IMR-90 (cell line): ENCODE measurements at regions not wholly inside any gene's neighbourhood (a gene's known extent, or its start where the extent isn't known, plus 50 kb on each side); places are given as distances from the start of the nearest gene placed in this dataset.

ENCODE experiments used
- ATAC-seq: fragments of 200-7000 bp; cut with Tn5 transposase; 2 replicates; pipeline ENCODE4 v1.9.1; 2020; ENCODE audit warnings: low read depth, mild to moderate bottlenecking, moderate library complexity
- BruUV-seq: library from RNA; stranded (reverse); fragments of 400-500 nt; replicated peaks from 2 replicates; lab custom pipeline; 2021; lab: Mats Ljungman, UMichigan
- CTCF ChIA-PET: fragments of 300-600 bp; formaldehyde crosslinking; extraction: SDS; loops from one replicate; lab custom pipeline; 2021; ENCODE audit warnings: antibody characterized with exemption; lab: Yijun Ruan, JAX
- POLR2A ChIA-PET: fragments of 300-600 bp; sonication (Branson Sonifier 250); formaldehyde crosslinking; loops from one replicate; lab custom pipeline; 2022; ENCODE audit warnings: antibody characterized with exemption; ENCODE audit not compliant: unreplicated experiment; lab: Charles Lee
- DNase-seq: peaks from one replicate; pipeline ENCODE4 v3.0.0; 2013
- H2AFZ ChIP-seq: replicated peaks from 2 replicates; pipeline ENCODE3; 2013; ENCODE audit warnings: low read length, mild to moderate bottlenecking; ENCODE audit not compliant: poor library complexity
- H2AK5ac ChIP-seq: 2 replicates; pipeline ENCODE4 v1.6.1; 2013; ENCODE audit warnings: low read depth, low read length, inconsistent platforms
- H2AK9ac ChIP-seq: replicated peaks from 2 replicates; pipeline ENCODE3; 2013; ENCODE audit warnings: mild to moderate bottlenecking, low read depth, low read length, moderate library complexity; ENCODE audit not compliant: poor library complexity
- H2BK120ac ChIP-seq: 2 replicates; pipeline ENCODE4 v1.6.1; 2013; ENCODE audit warnings: low read depth, low read length, inconsistent platforms
- H2BK15ac ChIP-seq: 3 replicates; pipeline ENCODE4 v1.6.1; 2013; ENCODE audit warnings: low read depth, low read length, inconsistent platforms
- H2BK20ac ChIP-seq: 2 replicates; pipeline ENCODE4 v1.6.1; 2013; ENCODE audit warnings: low read depth, mild to moderate bottlenecking, inconsistent platforms, low read length, moderate library complexity
- H2BK5ac ChIP-seq: 2 replicates; pipeline ENCODE4 v1.6.1; 2013; ENCODE audit warnings: mild to moderate bottlenecking, low read depth, low read length, inconsistent platforms; ENCODE audit not compliant: poor library complexity, severe bottlenecking
- H3K14ac ChIP-seq: replicated peaks from 2 replicates; pipeline ENCODE4 v1.6.1; 2013; ENCODE audit warnings: low read depth, low read length, inconsistent platforms
- H3K18ac ChIP-seq: 2 replicates; pipeline ENCODE4 v1.6.1; 2013; ENCODE audit warnings: low read depth, low read length, control low read depth
- H3K23ac ChIP-seq: 2 replicates; pipeline ENCODE4 v1.6.1; 2013; ENCODE audit warnings: low read depth, low read length, inconsistent platforms
- H3K27ac ChIP-seq: 2 replicates; pipeline ENCODE4 v1.5.1; 2013; ENCODE audit warnings: mild to moderate bottlenecking, control low read depth, low read length; ENCODE audit not compliant: insufficient read depth
- H3K27me3 ChIP-seq: 2 replicates; pipeline ENCODE4 v1.6.1; 2013; ENCODE audit warnings: low read length; ENCODE audit not compliant: control insufficient read depth, insufficient read depth
- H3K36me3 ChIP-seq: 2 replicates; pipeline ENCODE4 v1.6.1; 2013; ENCODE audit warnings: low read length, mixed read lengths; ENCODE audit not compliant: control insufficient read depth, insufficient read depth
- H3K4ac ChIP-seq: 2 replicates; pipeline ENCODE4 v1.6.1; 2013; ENCODE audit warnings: low read depth, low read length, inconsistent platforms
- H3K4me1 ChIP-seq: 2 replicates; pipeline ENCODE4 v1.6.1; 2013; ENCODE audit warnings: low read length, mixed read lengths; ENCODE audit not compliant: control insufficient read depth, insufficient read depth
- H3K4me2 ChIP-seq: 2 replicates; pipeline ENCODE4 v1.6.1; 2013; ENCODE audit warnings: low read depth, mild to moderate bottlenecking, control low read depth, low read length, moderate library complexity
- H3K4me3 ChIP-seq: 2 replicates; pipeline ENCODE4 v1.5.1; 2013; ENCODE audit warnings: low read depth, mild to moderate bottlenecking, control low read depth, low read length, moderate library complexity; ENCODE audit not compliant: insufficient read depth
- H3K56ac ChIP-seq: 2 replicates; pipeline ENCODE4 v1.6.1; 2013; ENCODE audit warnings: low read length, inconsistent platforms; ENCODE audit not compliant: insufficient read depth; ENCODE audit errors: extremely low read depth
- H3K79me1 ChIP-seq, 2 experiments: 2 replicates each; pipeline ENCODE4 v1.6.1; 2013; ENCODE audit warnings: low read length in 2 of 2, inconsistent platforms in 1 of 2, low read depth in 1 of 2
- H3K9ac ChIP-seq: 2 replicates; pipeline ENCODE4 v1.6.1; 2013; ENCODE audit warnings: low read depth, low read length, control low read depth
- H3K9me1 ChIP-seq: 2 replicates; pipeline ENCODE4 v1.6.1; 2013; ENCODE audit warnings: low read length, inconsistent platforms; ENCODE audit not compliant: insufficient read depth
- H3K9me3 ChIP-seq: 2 replicates; pipeline ENCODE4 v1.6.1; 2013; ENCODE audit warnings: low read length; ENCODE audit not compliant: control insufficient read depth, insufficient read depth
- H4K20me1 ChIP-seq: 2 replicates; pipeline ENCODE4 v1.6.1; 2013; ENCODE audit warnings: low read length, inconsistent platforms; ENCODE audit not compliant: insufficient read depth
- H4K5ac ChIP-seq: 2 replicates; pipeline ENCODE4 v1.6.1; 2013; ENCODE audit warnings: mild to moderate bottlenecking, low read depth, low read length, control low read depth
- H4K8ac ChIP-seq, 2 experiments: 2 replicates each; pipeline ENCODE4 v1.6.1; 2013; ENCODE audit warnings: low read depth in 2 of 2, low read length in 2 of 2, control low read depth in 1 of 2, inconsistent platforms in 1 of 2
- H4K91ac ChIP-seq: 2 replicates; pipeline ENCODE4 v1.6.1; 2013; ENCODE audit warnings: low read depth, low read length, inconsistent platforms; ENCODE audit not compliant: insufficient read depth
- BHLHE40 ChIP-seq: fragments of 150-350 bp; IDR thresholded peaks from 2 replicates; pipeline ENCODE4 v1.6.1; 2016; ENCODE audit warnings: mild to moderate bottlenecking, low read depth, low read length
- CEBPB ChIP-seq: IDR thresholded peaks from 2 replicates; pipeline ENCODE4 v1.6.1; 2012; ENCODE audit warnings: low read depth, low read length, improper control_type of control experiment
- CHD1 ChIP-seq: IDR thresholded peaks from 2 replicates; pipeline ENCODE4 v1.6.1; 2012; ENCODE audit warnings: low read depth, low read length, improper control_type of control experiment
- FOS ChIP-seq: fragments of 150-350 bp; IDR thresholded peaks from 2 replicates; pipeline ENCODE4 v1.6.1; 2016; ENCODE audit warnings: low read depth, low read length
- MAFK ChIP-seq: IDR thresholded peaks from 2 replicates; pipeline ENCODE4 v1.6.1; 2012; ENCODE audit warnings: low read depth, low read length, improper control_type of control experiment
- MAZ ChIP-seq: IDR thresholded peaks from 2 replicates; pipeline ENCODE4 v1.6.1; 2012; ENCODE audit warnings: low read depth, mild to moderate bottlenecking, low read length, improper control_type of control experiment, moderate library complexity, borderline replicate concordance
- MXI1 ChIP-seq: IDR thresholded peaks from 2 replicates; pipeline ENCODE4 v1.6.1; 2012; ENCODE audit warnings: low read depth, mild to moderate bottlenecking, low read length, moderate library complexity, borderline replicate concordance
- NFE2L2 ChIP-seq: fragments of 150-350 bp; IDR thresholded peaks from 2 replicates; pipeline ENCODE4 v1.6.1; 2016; ENCODE audit warnings: low read depth, mild to moderate bottlenecking, low read length
- POLR2A ChIP-seq: IDR thresholded peaks from 2 replicates; pipeline ENCODE4 v1.6.1; 2012; ENCODE audit warnings: mild to moderate bottlenecking, low read depth, low read length
- RAD21 ChIP-seq: IDR thresholded peaks from 2 replicates; pipeline ENCODE4 v1.6.1; 2012; ENCODE audit warnings: low read length, improper control_type of control experiment
- RCOR1 ChIP-seq: IDR thresholded peaks from 2 replicates; pipeline ENCODE4 v1.6.1; 2012; ENCODE audit warnings: mild to moderate bottlenecking, low read length, improper control_type of control experiment; ENCODE audit not compliant: insufficient replicate concordance
- RFX5 ChIP-seq: IDR thresholded peaks from 2 replicates; pipeline ENCODE4 v1.8.0; 2012; ENCODE audit warnings: low read depth, mild to moderate bottlenecking, low read length, moderate library complexity
- SMC3 ChIP-seq: fragments of 150-350 bp; IDR thresholded peaks from 2 replicates; pipeline ENCODE4 v1.6.1; 2016; ENCODE audit warnings: low read depth, mild to moderate bottlenecking, antibody characterized with exemption, low read length, moderate library complexity
- WGBS, 2 experiments: methylation state at CpG; one replicate each; pipeline versions ENCODE4 v1.1.5 to v1.1.7; 2013; ENCODE audit warnings: missing lambda C conversion rate in 2 of 2; ENCODE audit not compliant: insufficient read length in 1 of 2; ENCODE audit errors: extremely low coverage in 2 of 2; 5-methylcytosine and 5-hydroxymethylcytosine counted together
- dilution Hi-C: fragments of 300-500 bp; cut with HindIII; formaldehyde crosslinking; loops from one replicate; pipeline ENCODE4 v1.14.3; 2018; ENCODE audit warnings: low sequenced_read_pairs; ENCODE audit not compliant: unreplicated experiment
- in situ Hi-C: fragments of 300-500 bp; cut with MboI; formaldehyde crosslinking; loops from 3 replicates; pipeline ENCODE4 v1.14.3; 2019; ENCODE audit warnings: low sequenced_read_pairs, inconsistent platforms, mixed read lengths
- intact Hi-C: fragments of 100-400 bp; cut with micrococcal nuclease; formaldehyde crosslinking; loops from 2 replicates; pipeline ENCODE4 v1.10.0; 2022
- TF ChIP-seq, protein P1 (sequence below): fragments of 150-350 bp; IDR thresholded peaks from 2 replicates; pipeline ENCODE4 v1.6.1; 2017; ENCODE audit warnings: mild to moderate bottlenecking, antibody characterized with exemption, low read length, low read depth
- TF ChIP-seq, protein P2 (sequence below): conservative IDR thresholded peaks from 2 replicates; pipeline ENCODE4 v1.5.1; 2012; ENCODE audit warnings: mild to moderate bottlenecking, low read depth, low read length, improper control_type of control experiment
- TF ChIP-seq, protein P3 (sequence below): fragments of 150-350 bp; IDR thresholded peaks from 2 replicates; pipeline ENCODE4 v1.6.1; 2016; ENCODE audit warnings: low read depth, mild to moderate bottlenecking, low read length, moderate library complexity, borderline replicate concordance

DNA sequence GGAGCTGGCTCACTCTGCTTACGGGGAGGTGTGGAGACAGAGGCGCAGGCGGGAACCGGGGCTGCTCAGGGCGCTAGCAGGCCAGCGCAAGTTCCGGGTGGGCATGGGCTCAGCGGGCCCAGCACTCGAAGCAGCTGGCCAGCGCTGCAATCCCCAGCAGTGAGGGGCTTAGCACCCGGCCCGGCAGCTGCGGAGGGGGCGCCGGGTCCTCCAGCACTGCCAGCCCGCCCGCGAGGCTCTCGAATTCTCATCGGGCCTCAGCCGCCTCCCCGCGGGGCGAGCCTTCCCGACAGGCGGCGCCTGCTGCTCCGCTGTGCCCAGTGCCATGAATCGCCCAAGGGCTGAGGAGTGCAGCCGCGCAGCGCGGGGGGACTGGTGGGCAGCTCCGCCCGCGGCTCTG lies 78.6 kb upstream of the MITF start:
- ATAC-seq (no peak), DNase-seq (no peak)
- H2BK5ac ChIP-seq, result no peak overlapping the region
- H3K79me1 ChIP-seq, result no peaks in the 10 kb centered on the region
- no peak overlapping the region for H3K14ac ChIP-seq
- H2BK15ac ChIP-seq, result no peak overlapping the region
- H2BK120ac ChIP-seq, result no peak overlapping the region
- no peak overlapping the region for H3K4me3 ChIP-seq
- no peaks in the 10 kb centered on the region for H4K20me1 ChIP-seq
- no TSS peak for BruUV-seq
- H3K9me3 ChIP-seq, result no peaks in the 10 kb centered on the region
- no peaks in the 10 kb centered on the region for H3K36me3 ChIP-seq
- no peak overlapping the region for H3K4ac ChIP-seq
- intact Hi-C loops, result no loop called here
- CTCF ChIA-PET, result no interaction called here
- H4K5ac ChIP-seq, result no peak overlapping the region
- H2AFZ ChIP-seq, result no peak overlapping the region
- no peak overlapping the region for H2BK20ac ChIP-seq
- WGBS, 2 experiments, result 88% methylated on average over 15 of the region's 36 CpGs; no CpG with 5 or more reads in 1 of the 2 experiments
- TF ChIP-seq MAZ (no peak), BHLHE40 (no peak), POLR2A (no peak), SMC3 (no peak), FOS (no peak), RFX5 (no peak), MXI1 (no peak), RCOR1 (no peak), RAD21 (no peak), CHD1 (no peak), CEBPB (no peak), NFE2L2 (no peak), MAFK (no peak)
- TF ChIP-seq, protein P1, sequence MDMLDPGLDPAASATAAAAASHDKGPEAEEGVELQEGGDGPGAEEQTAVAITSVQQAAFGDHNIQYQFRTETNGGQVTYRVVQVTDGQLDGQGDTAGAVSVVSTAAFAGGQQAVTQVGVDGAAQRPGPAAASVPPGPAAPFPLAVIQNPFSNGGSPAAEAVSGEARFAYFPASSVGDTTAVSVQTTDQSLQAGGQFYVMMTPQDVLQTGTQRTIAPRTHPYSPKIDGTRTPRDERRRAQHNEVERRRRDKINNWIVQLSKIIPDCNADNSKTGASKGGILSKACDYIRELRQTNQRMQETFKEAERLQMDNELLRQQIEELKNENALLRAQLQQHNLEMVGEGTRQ, result no peak
- TF ChIP-seq, protein P2, sequence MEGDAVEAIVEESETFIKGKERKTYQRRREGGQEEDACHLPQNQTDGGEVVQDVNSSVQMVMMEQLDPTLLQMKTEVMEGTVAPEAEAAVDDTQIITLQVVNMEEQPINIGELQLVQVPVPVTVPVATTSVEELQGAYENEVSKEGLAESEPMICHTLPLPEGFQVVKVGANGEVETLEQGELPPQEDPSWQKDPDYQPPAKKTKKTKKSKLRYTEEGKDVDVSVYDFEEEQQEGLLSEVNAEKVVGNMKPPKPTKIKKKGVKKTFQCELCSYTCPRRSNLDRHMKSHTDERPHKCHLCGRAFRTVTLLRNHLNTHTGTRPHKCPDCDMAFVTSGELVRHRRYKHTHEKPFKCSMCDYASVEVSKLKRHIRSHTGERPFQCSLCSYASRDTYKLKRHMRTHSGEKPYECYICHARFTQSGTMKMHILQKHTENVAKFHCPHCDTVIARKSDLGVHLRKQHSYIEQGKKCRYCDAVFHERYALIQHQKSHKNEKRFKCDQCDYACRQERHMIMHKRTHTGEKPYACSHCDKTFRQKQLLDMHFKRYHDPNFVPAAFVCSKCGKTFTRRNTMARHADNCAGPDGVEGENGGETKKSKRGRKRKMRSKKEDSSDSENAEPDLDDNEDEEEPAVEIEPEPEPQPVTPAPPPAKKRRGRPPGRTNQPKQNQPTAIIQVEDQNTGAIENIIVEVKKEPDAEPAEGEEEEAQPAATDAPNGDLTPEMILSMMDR, result no peak
- TF ChIP-seq, protein P3, sequence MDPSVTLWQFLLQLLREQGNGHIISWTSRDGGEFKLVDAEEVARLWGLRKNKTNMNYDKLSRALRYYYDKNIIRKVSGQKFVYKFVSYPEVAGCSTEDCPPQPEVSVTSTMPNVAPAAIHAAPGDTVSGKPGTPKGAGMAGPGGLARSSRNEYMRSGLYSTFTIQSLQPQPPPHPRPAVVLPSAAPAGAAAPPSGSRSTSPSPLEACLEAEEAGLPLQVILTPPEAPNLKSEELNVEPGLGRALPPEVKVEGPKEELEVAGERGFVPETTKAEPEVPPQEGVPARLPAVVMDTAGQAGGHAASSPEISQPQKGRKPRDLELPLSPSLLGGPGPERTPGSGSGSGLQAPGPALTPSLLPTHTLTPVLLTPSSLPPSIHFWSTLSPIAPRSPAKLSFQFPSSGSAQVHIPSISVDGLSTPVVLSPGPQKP, result no peak
- no peak overlapping the region for H3K56ac ChIP-seq
- H3K18ac ChIP-seq, result no peak overlapping the region
- in situ Hi-C loops, result no loop called here
- no peak overlapping the region for H3K27ac ChIP-seq
- POLR2A ChIA-PET, result no interaction called here
- H3K27me3 ChIP-seq, result peaks cover 22% of the 10 kb centered on the region
- no peak overlapping the region for H4K91ac ChIP-seq
- no peak overlapping the region for H2AK9ac ChIP-seq
- no peak overlapping the region for H2AK5ac ChIP-seq
- no peaks in the 10 kb centered on the region for H3K4me1 ChIP-seq
- dilution Hi-C loops, result no loop called here
- no peak overlapping the region for H3K9ac ChIP-seq
- no peak overlapping the region for H4K8ac ChIP-seq
- H3K9me1 ChIP-seq, result no peaks in the 10 kb centered on the region
- no peak overlapping the region for H3K4me2 ChIP-seq
- no peak overlapping the region for H3K23ac ChIP-seq
